K562 (cell line): ENCODE measurements at regions not wholly inside any gene's neighbourhood (a gene's known extent, or its start where the extent isn't known, plus 50 kb on each side); places are given as distances from the start of the nearest gene placed in this dataset.

Source experiments
- ATAC-seq: fragments of 200-7000 bp; cut with Tn5 transposase; 3 replicates; pipeline ENCODE4 v1.9.1; 2020; ENCODE audit warnings: moderate library complexity
- BruUV-seq: library from RNA; stranded (reverse); fragments of 400-500 nt; replicated peaks from 2 replicates; lab custom pipeline; 2021; lab: Mats Ljungman, UMichigan
- CTCF ChIA-PET: fragments of 300-600 bp; formaldehyde crosslinking; extraction: SDS; loops from one replicate; lab custom pipeline; 2021; ENCODE audit warnings: low intra/inter-chr PET ratio; lab: Yijun Ruan, JAX
- POLR2A ChIA-PET: fragments of 300-600, 350-650 bp; sonication (Branson Sonifier 250); formaldehyde crosslinking; extraction: SDS; loops from one replicate; lab custom pipeline; 2021; ENCODE audit warnings: antibody characterized with exemption, inconsistent platforms; lab: Yijun Ruan, JAX
- DNase-seq, 4 experiments: peaks; one replicate each; pipeline versions ENCODE4 v3.0.0 to v3.0.0-alpha.2; 2011 to 2018; ENCODE audit warnings: low spot score in 3 of 4, mixed read lengths in 3 of 4; ENCODE audit errors: extremely low read depth in 1 of 4
- FAIRE-seq: peaks from 2 replicates; lab custom pipeline; 2011; peaks lifted over from hg19 to GRCh38; lab: Jason Lieb, UNC
- H2AFZ ChIP-seq: 2 replicates; pipeline ENCODE4 v1.6.0; 2011; ENCODE audit warnings: low read depth, low read length, control low read depth, inconsistent platforms
- H3K27ac ChIP-seq: fragments of 200-600 bp; 3 replicates; pipeline ENCODE4 v1.8.0; 2011; ENCODE audit warnings: low read depth, mild to moderate bottlenecking, control low read depth, inconsistent platforms, low read length, moderate library complexity, mixed read lengths; ENCODE audit errors: extremely low read depth
- H3K27me3 ChIP-seq, 2 experiments: fragments of 300-600 bp in 1 of 2; 2 replicates in 1 of 2; 3 replicates in 1 of 2; pipeline versions ENCODE4 v1.6.0 to v1.8.0; 2011; ENCODE audit warnings: inconsistent platforms in 2 of 2, low read length in 2 of 2, mild to moderate bottlenecking in 1 of 2, mixed read lengths in 1 of 2, moderate library complexity in 1 of 2; ENCODE audit not compliant: control insufficient read depth in 2 of 2, insufficient read depth in 2 of 2
- H3K36me3 ChIP-seq: fragments of 300-600 bp; 3 replicates; pipeline ENCODE4 v1.8.0; 2011; ENCODE audit warnings: mild to moderate bottlenecking, low read length, inconsistent platforms; ENCODE audit not compliant: control insufficient read depth, insufficient read depth
- H3K4me1 ChIP-seq, 2 experiments: fragments of 200-600 bp in 1 of 2; replicated peaks in 1 of 2; 2 replicates in 1 of 2; 3 replicates in 1 of 2; pipeline versions ENCODE4 v1.5.1 to v1.8.0; 2011; ENCODE audit warnings: inconsistent platforms in 2 of 2, low read length in 2 of 2, mild to moderate bottlenecking in 1 of 2, mixed read lengths in 1 of 2, moderate library complexity in 1 of 2; ENCODE audit not compliant: control insufficient read depth in 2 of 2, insufficient read depth in 2 of 2
- H3K4me2 ChIP-seq: 2 replicates; pipeline ENCODE4 v1.6.1; 2011; ENCODE audit warnings: low read length, control low read depth, inconsistent platforms, mixed read lengths; ENCODE audit not compliant: insufficient read depth
- H3K4me3 ChIP-seq: fragments of 200-600 bp; sonication (generic), shearing (Covaris generic); 2 replicates; pipeline ENCODE4 v1.5.1; 2016; ENCODE audit warnings: control low read depth, inconsistent platforms
- H3K79me2 ChIP-seq: fragments of 200-600 bp; 3 replicates; pipeline ENCODE4 v1.8.0; 2011; ENCODE audit warnings: low read length, inconsistent platforms; ENCODE audit not compliant: control insufficient read depth, insufficient read depth
- H3K9ac ChIP-seq, 2 experiments: 2 replicates each; pipeline versions ENCODE4 v1.6.0 to v1.6.1; 2011; ENCODE audit warnings: low read depth in 2 of 2, low read length in 2 of 2, control low read depth in 1 of 2, inconsistent platforms in 1 of 2, mild to moderate bottlenecking in 1 of 2, mixed read lengths in 1 of 2; ENCODE audit not compliant: insufficient read depth in 1 of 2
- H3K9me1 ChIP-seq: one replicate; pipeline ENCODE4 v1.6.0; 2011; ENCODE audit warnings: inconsistent platforms, mild to moderate bottlenecking, low read length, moderate library complexity; ENCODE audit not compliant: control insufficient read depth, insufficient read depth
- H3K9me3 ChIP-seq: replicated peaks from 2 replicates; pipeline ENCODE4 v1.5.1; 2011; ENCODE audit warnings: low read depth, low read length, inconsistent platforms; ENCODE audit not compliant: control insufficient read depth, insufficient read depth
- H4K20me1 ChIP-seq: replicated peaks from 2 replicates; pipeline ENCODE4 v1.6.1; 2011; ENCODE audit warnings: low read length, inconsistent platforms, mixed read lengths; ENCODE audit not compliant: control insufficient read depth, insufficient read depth
- BRD4 ChIP-seq: fragments of 200-600 bp; sonication (generic); IDR thresholded peaks from 2 replicates; pipeline ENCODE4 v1.6.1; 2017; ENCODE audit warnings: inconsistent platforms
- CC2D1A ChIP-seq: fragments of 450-650 bp; IDR thresholded peaks from 2 replicates; pipeline ENCODE4 v1.6.1; 2017; ENCODE audit warnings: mild to moderate bottlenecking
- CCNT2 ChIP-seq: IDR thresholded peaks from 2 replicates; pipeline ENCODE4 v1.6.1; 2011; ENCODE audit warnings: borderline replicate concordance, low read depth, mild to moderate bottlenecking, moderate library complexity, mixed read lengths, low read length; ENCODE audit not compliant: insufficient read length; ENCODE audit errors: extremely low read depth
- MTA3 ChIP-seq: fragments of 450-650 bp; formaldehyde crosslinking; IDR thresholded peaks from 2 replicates; pipeline ENCODE4 v1.6.1; 2017; ENCODE audit warnings: mild to moderate bottlenecking, borderline replicate concordance
- NCOA2 ChIP-seq, 2 experiments: fragments of 450-650 bp; IDR thresholded peaks; 2 replicates each; pipeline ENCODE4 v1.6.1; 2018; ENCODE audit warnings: mild to moderate bottlenecking in 2 of 2, moderate library complexity in 1 of 2; ENCODE audit not compliant: partially characterized antibody in 2 of 2
- PCBP1 ChIP-seq: fragments of 200-400 bp; formaldehyde crosslinking; IDR thresholded peaks from 2 replicates; pipeline ENCODE4 v1.6.1; 2018; ENCODE audit warnings: mild to moderate bottlenecking, low read depth, low read length; ENCODE audit not compliant: poor library complexity, severe bottlenecking
- SNRNP70 ChIP-seq: fragments of 200-400 bp; formaldehyde crosslinking; optimal IDR thresholded peaks from 2 replicates; pipeline ENCODE3; 2017; ENCODE audit warnings: low read depth, low read length
- ZNF197 ChIP-seq: fragments of 200-800 bp; sonication (Bioruptor generic); IDR thresholded peaks from 2 replicates; pipeline ENCODE4 v1.6.1; 2016; ENCODE audit warnings: low read depth, missing genetic modification characterization, missing compliant biosample characterization
- ZNF785 ChIP-seq: fragments of 250-450 bp; sonication (Bioruptor Pico); IDR thresholded peaks from 2 replicates; pipeline ENCODE4 v1.4.0; 2020; ENCODE audit warnings: mild to moderate bottlenecking
- WGBS: fragments of 100-300 bp; shearing (Covaris generic); methylation state at CpG from one replicate; pipeline ENCODE4 v1.1.6; 2016; ENCODE audit warnings: low coverage, mixed read lengths; ENCODE audit not compliant: insufficient coverage; ENCODE audit errors: missing lambda C conversion rate; 5-methylcytosine and 5-hydroxymethylcytosine counted together
- in situ Hi-C: fragments of 300-500 bp; cut with MboI; formaldehyde crosslinking; loops from 4 replicates; pipeline ENCODE4 v1.15.0; 2018; ENCODE audit warnings: inconsistent platforms, mixed read lengths
- intact Hi-C: fragments of 100-400 bp; cut with micrococcal nuclease; formaldehyde crosslinking; loops from 2 replicates; pipeline ENCODE4 v1.14.2; 2022
- TF ChIP-seq, protein P1 (sequence below): sonication (generic); formaldehyde crosslinking; IDR thresholded peaks from 2 replicates; pipeline ENCODE4 v1.8.0; 2022; ENCODE audit warnings: missing genetic modification reagents, mild to moderate bottlenecking, borderline replicate concordance
- TF ChIP-seq, protein P2 (sequence below): fragments of 250-450 bp; sonication (Bioruptor Pico); IDR thresholded peaks from 2 replicates; pipeline ENCODE4 v1.5.0; 2021
- TF ChIP-seq, protein P3 (sequence below): fragments of 450-650 bp; IDR thresholded peaks from 2 replicates; pipeline ENCODE4 v1.6.1; 2014; ENCODE audit warnings: low read depth, mild to moderate bottlenecking, moderate library complexity, borderline replicate concordance
- TF ChIP-seq, protein P4 (sequence below): conservative IDR thresholded peaks from 2 replicates; pipeline ENCODE4 v1.6.1; 2011; ENCODE audit warnings: low read depth, mild to moderate bottlenecking, low read length; ENCODE audit not compliant: control insufficient read depth

DNA sequence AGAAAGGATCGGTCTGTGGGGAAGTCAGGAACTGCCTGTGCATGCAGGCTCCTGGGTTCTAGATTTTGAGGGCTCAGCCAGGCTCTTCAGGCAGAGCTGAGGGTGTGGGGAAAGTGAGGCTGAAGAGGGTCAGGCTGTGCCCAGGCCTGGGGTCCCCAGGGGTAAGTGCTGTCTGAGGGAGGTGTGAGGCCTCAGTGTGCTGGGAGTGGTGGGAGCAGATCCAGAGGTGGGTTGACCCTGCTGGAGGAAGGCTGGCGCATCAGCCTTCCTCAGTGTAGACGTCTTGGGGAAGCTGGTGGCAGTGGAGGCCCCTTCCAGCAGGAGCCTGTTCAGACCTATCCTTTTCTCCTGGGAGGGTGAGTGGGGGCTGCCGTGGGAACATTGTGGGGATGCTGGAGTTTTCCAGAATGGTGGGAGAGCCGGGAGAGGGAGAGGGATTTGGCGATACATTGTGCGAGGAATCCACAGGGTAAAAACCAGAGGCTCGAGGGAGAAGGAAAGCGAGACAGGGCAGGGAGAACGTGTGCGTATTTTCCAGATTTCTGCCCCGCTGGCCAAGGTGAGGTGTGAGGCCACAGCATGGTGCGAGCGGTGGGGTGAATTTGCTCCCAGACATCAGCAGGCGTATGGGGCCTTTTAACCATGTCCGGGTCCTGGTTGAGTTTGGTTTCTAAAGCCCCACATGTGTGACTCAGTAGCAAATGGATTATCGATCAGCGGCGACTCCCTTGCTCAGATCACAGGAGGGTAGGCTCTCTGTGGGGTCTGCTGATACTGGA, 237.7 kb downstream of the TEX29 start (continued):
- no peak for TF ChIP-seq CCNT2
- no peak for TF ChIP-seq ZNF785 (CRISPR knock-in tag)
- TF ChIP-seq, protein P1, sequence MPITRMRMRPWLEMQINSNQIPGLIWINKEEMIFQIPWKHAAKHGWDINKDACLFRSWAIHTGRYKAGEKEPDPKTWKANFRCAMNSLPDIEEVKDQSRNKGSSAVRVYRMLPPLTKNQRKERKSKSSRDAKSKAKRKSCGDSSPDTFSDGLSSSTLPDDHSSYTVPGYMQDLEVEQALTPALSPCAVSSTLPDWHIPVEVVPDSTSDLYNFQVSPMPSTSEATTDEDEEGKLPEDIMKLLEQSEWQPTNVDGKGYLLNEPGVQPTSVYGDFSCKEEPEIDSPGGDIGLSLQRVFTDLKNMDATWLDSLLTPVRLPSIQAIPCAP (CRISPR knock-in tag), result no peak
- TF ChIP-seq, protein P2, sequence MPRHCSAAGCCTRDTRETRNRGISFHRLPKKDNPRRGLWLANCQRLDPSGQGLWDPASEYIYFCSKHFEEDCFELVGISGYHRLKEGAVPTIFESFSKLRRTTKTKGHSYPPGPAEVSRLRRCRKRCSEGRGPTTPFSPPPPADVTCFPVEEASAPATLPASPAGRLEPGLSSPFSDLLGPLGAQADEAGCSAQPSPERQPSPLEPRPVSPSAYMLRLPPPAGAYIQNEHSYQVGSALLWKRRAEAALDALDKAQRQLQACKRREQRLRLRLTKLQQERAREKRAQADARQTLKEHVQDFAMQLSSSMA (CRISPR knock-in tag), result no peak
- TF ChIP-seq PCBP1, result no peak
- TF ChIP-seq NCOA2 (IDR thresholded peaks at IDR 0.05; ENCODE audit: partially characterized antibody in 2 of 2), result no peak

DNA sequence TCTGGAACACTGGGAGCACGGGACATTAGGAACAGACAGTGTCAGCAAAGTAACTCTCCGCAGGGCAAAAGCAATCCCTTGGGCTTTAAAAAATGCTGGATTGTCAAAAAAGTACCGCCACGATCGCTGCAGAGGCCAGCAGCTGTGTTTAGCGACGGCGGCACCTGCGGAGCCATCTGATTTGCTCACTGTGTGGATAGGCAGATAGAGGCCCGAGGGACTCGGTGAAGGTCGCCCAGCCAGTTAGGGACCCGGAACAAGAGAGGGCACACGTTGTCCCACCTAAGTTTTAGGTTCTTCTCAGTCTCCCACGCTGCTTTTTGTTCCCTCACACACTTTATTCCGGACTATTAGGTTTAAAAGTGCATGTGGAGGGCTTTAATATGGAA, 238.3 kb downstream of the TEX29 start:
- Histone ChIP-seq H3K9ac (no peak overlapping the region), H3K4me2 (no peak overlapping the region)
- no TSS peak for BruUV-seq

More for the DNA sequence above, 238.3 kb downstream of the TEX29 start:
- Histone ChIP-seq H3K9me1 (no peaks in the 10 kb centered on the region), H3K79me2 (no peaks in the 10 kb centered on the region), H3K27me3 (peaks cover 0 to 35% of the 10 kb centered on the region in 2 experiments; a peak in 3 of 5 replicates), H3K4me3 (no peak overlapping the region), H3K36me3 (no peaks in the 10 kb centered on the region), H2AFZ (no peak overlapping the region), H3K4me1 (no peaks in the 10 kb centered on the region), H3K27ac (no peak overlapping the region), H3K9me3 (no peaks in the 10 kb centered on the region), H4K20me1 (no peaks in the 10 kb centered on the region)
- FAIRE-seq, result no peak
- no peak for ATAC-seq
- WGBS, result 3% methylated on average over 16 of the region's 16 CpGs
- no peak for TF ChIP-seq ZNF197 (CRISPR knock-in tag)
- no peak for TF ChIP-seq CC2D1A
- TF ChIP-seq BRD4, result no peak
- TF ChIP-seq, protein P3, sequence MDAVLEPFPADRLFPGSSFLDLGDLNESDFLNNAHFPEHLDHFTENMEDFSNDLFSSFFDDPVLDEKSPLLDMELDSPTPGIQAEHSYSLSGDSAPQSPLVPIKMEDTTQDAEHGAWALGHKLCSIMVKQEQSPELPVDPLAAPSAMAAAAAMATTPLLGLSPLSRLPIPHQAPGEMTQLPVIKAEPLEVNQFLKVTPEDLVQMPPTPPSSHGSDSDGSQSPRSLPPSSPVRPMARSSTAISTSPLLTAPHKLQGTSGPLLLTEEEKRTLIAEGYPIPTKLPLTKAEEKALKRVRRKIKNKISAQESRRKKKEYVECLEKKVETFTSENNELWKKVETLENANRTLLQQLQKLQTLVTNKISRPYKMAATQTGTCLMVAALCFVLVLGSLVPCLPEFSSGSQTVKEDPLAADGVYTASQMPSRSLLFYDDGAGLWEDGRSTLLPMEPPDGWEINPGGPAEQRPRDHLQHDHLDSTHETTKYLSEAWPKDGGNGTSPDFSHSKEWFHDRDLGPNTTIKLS, result no peak
- TF ChIP-seq MTA3, result no peak
- TF ChIP-seq, protein P4, sequence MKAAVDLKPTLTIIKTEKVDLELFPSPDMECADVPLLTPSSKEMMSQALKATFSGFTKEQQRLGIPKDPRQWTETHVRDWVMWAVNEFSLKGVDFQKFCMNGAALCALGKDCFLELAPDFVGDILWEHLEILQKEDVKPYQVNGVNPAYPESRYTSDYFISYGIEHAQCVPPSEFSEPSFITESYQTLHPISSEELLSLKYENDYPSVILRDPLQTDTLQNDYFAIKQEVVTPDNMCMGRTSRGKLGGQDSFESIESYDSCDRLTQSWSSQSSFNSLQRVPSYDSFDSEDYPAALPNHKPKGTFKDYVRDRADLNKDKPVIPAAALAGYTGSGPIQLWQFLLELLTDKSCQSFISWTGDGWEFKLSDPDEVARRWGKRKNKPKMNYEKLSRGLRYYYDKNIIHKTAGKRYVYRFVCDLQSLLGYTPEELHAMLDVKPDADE, result no peak
- no peak for TF ChIP-seq SNRNP70
- ChIA-PET CTCF (no interaction called here), POLR2A (no interaction called here)
- intact Hi-C loops (no loop called here), in situ Hi-C loops (no loop called here)
- no peak for DNase-seq
